Fibroblast of the aortic adventitia (primary cell): ENCODE measurements at regions not wholly inside any gene's neighbourhood (a gene's known extent, or its start where the extent isn't known, plus 50 kb on each side); places are given as distances from the start of the nearest gene placed in this dataset.

Experiments
- DNase-seq: peaks from one replicate; pipeline ENCODE4 v3.0.0-alpha.2; 2010; ENCODE audit warnings: low read depth
- H3K4me3 ChIP-seq: 2 replicates; pipeline ENCODE4 v1.5.1; 2011; ENCODE audit warnings: low read depth, mild to moderate bottlenecking, control low read depth, low read length, moderate library complexity
- TF ChIP-seq, protein P1 (sequence below): IDR thresholded peaks from 2 replicates; pipeline ENCODE4 v1.5.1; 2011; ENCODE audit warnings: mild to moderate bottlenecking, low read length, control low read depth, inconsistent platforms; ENCODE audit not compliant: insufficient read depth

DNA sequence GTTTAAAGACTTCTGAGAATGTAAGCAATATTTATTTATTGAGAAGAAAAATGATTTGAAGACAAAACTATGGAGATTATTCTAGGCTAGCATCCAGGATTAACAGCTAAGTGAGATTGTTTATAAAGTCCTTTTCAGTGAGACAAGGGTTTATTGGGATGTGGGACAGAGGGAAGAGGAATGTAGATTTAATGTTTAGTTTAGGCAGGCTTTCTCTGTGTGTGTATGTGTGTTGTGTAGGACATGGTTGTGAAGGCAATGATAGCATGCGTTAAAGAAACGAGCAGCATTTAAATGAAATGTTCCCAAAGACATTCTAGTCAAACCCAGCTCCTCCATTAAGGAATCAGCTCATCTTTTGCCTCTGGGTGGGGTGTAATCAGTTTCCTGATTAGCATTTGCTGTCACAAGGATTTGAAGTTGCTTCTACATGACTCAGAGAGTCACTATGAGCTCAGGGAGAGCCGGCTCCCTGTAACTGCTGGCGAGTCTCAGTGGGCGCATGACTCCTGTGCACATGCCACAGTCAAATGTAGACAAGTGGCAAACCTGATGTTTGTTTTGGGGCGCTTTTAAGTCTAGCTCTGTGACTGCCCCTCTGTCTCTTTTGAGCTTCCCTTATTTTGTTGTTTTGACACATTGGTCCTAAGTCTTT is 442.2 kb upstream of the CELF4 start:
- DNase-seq, result no peak
- TF ChIP-seq, protein P1, sequence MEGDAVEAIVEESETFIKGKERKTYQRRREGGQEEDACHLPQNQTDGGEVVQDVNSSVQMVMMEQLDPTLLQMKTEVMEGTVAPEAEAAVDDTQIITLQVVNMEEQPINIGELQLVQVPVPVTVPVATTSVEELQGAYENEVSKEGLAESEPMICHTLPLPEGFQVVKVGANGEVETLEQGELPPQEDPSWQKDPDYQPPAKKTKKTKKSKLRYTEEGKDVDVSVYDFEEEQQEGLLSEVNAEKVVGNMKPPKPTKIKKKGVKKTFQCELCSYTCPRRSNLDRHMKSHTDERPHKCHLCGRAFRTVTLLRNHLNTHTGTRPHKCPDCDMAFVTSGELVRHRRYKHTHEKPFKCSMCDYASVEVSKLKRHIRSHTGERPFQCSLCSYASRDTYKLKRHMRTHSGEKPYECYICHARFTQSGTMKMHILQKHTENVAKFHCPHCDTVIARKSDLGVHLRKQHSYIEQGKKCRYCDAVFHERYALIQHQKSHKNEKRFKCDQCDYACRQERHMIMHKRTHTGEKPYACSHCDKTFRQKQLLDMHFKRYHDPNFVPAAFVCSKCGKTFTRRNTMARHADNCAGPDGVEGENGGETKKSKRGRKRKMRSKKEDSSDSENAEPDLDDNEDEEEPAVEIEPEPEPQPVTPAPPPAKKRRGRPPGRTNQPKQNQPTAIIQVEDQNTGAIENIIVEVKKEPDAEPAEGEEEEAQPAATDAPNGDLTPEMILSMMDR, result no peak
- no peak overlapping the region for H3K4me3 ChIP-seq

GRCh38 chr18:38007026-38007425 is 441.4 kb upstream of the CELF4 start:
- TF ChIP-seq, protein P1, result no peak
- DNase-seq, result no peak

GRCh38 chr18:38006541-38006940 is 440.9 kb upstream of the CELF4 start:
- TF ChIP-seq, protein P1, result no peak
- no peak overlapping the region for H3K4me3 ChIP-seq
- DNase-seq, result no peak

More at GRCh38 chr18:38007026-38007425, 441.4 kb upstream of the CELF4 start:
- H3K4me3 ChIP-seq, result no peak overlapping the region

GRCh38 chr18:37997695-37998094 is 432.1 kb upstream of the CELF4 start:
- TF ChIP-seq, protein P1, result no peak
- H3K4me3 ChIP-seq, result no peak overlapping the region
- no peak for DNase-seq

DNA sequence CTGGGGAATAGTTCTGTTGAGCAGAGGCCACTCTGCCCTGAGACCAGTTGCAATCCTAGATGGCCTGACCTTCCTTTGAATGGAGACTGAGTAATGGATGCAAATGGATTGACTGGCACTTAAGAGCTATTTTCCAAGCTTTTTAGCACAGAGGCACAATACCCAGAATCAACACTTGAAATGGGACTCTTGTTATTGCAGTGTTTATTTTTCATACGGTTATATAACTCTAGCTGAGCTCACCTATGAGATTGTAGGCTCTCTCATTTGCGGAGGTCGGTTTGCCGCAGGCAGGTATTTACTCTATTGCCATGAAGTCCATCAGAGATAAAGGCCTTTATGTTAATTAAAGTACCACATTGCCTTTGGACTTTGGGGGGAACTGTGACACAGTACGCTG is 422.3 kb upstream of the CELF4 start:
- TF ChIP-seq, protein P1, result no peak
- DNase-seq, result no peak
- no peak overlapping the region for H3K4me3 ChIP-seq

DNA sequence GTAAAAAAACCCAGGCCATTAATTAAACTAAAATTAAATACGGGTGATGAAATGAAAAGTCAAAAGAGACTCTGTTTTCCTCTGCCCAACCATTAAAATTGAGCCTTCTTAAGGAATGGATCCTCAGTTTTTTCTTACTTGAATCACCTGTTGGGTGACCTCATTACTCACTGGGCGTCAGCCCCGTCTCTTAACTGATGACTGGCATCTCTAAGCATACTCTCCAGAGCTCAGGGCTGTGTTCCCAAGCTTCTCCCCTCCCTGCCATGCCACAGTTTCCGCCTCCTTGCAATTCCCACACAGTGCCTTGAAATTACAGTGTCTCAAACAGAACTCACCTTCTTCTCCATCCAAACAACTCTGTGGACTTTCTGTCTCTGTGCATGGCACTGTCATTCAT is 421.1 kb upstream of the CELF4 start:
- TF ChIP-seq, protein P1, result no peak
- H3K4me3 ChIP-seq, result no peak overlapping the region
- DNase-seq, result no peak

- TF ChIP-seq, protein P1, result no peak
- no peak for DNase-seq
- no peak overlapping the region for H3K4me3 ChIP-seq
Measured at GRCh38 chr18:37985126-37985525, 419.5 kb upstream of the CELF4 start.
